Tibial artery (tissue), 4 donors: ENCODE measurements at regions not wholly inside any gene's neighbourhood (a gene's known extent, or its start where the extent isn't known, plus 50 kb on each side); places are given as distances from the start of the nearest gene placed in this dataset.

ENCODE experiments used
- DNase-seq, 2 donors: peaks; one replicate each; pipeline ENCODE4 v3.0.0-alpha.2; 2019
- H3K27ac ChIP-seq, 2 donors: fragments of 200-600 bp; sonication (generic) in 1 of 2; 1 replicate in 1 of 2; 2 replicates in 1 of 2; pipeline ENCODE4 v1.5.1; 2018 to 2019; ENCODE audit warnings: mild to moderate bottlenecking in 1 of 2
- H3K27me3 ChIP-seq, 2 donors: fragments of 200-600 bp; sonication (generic) in 1 of 2; one replicate each; pipeline versions ENCODE4 v1.5.1 to v1.6.0; 2016 to 2019
- H3K36me3 ChIP-seq, 3 donors: fragments of 200-600 bp; sonication (generic) in 2 of 3; one replicate each; pipeline ENCODE4 v1.5.1; 2016 to 2019; ENCODE audit warnings: mild to moderate bottlenecking in 2 of 3
- H3K4me1 ChIP-seq, 4 donors: fragments of 200-600 bp; sonication (generic) in 2 of 4; 1 replicate in 3 of 4; 2 replicates in 1 of 4; pipeline ENCODE4 v1.5.1; 2016 to 2019
- H3K4me3 ChIP-seq, 2 donors: fragments of 200-600 bp; sonication (generic) in 1 of 2; 1 replicate in 1 of 2; 2 replicates in 1 of 2; pipeline ENCODE4 v1.5.1; 2018 to 2019; ENCODE audit warnings: mild to moderate bottlenecking in 2 of 2
- H3K9me3 ChIP-seq, 3 donors: fragments of 200-600 bp; sonication (generic) in 1 of 3; one replicate each; pipeline ENCODE4 v1.5.1; 2016 to 2019
- intact Hi-C: fragments of 100-400 bp; cut with DNase I; formaldehyde crosslinking; loops from one replicate; pipeline ENCODE4 v1.15.0; 2023; ENCODE audit warnings: low total_unique reads
- TF ChIP-seq, protein P1 (sequence below), 2 experiments: fragments of 200-600 bp in 1 of 2; fragments of 450-650 bp in 1 of 2; IDR thresholded peaks; one replicate each; pipeline ENCODE4 v1.5.1; 2017 to 2019; ENCODE audit warnings: antibody characterized with exemption in 2 of 2, mild to moderate bottlenecking in 1 of 2, moderate library complexity in 1 of 2

DNA sequence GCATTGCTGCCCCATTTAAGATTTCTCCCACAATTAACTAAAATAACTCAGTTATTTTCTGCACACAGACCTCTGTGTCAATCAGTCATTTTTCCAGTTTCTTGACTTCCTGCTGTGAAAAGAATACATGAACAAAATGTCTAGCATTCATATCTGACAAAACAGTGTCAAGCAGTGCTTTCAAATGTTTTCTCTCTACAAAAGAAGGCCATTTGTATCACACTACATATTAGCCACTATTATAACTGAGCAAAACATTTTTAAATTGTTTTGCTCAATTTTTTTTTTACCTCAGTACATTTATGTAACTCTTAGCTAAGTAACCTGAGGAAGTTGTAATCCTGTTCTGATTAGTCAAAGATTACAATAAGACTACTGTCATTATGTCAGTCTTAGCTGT, 1498.5 kb upstream of the PRMT6 start:
- DNase-seq, result no peak
- Histone ChIP-seq H3K27me3 (no peaks in the 10 kb centered on the region), H3K4me1 (no peaks in the 10 kb centered on the region), H3K36me3 (no peaks in the 10 kb centered on the region), H3K9me3 (no peaks in the 10 kb centered on the region), H3K4me3 (no peak overlapping the region), H3K27ac (no peak overlapping the region)
- intact Hi-C loops, result no loop called here
- TF ChIP-seq, protein P1, sequence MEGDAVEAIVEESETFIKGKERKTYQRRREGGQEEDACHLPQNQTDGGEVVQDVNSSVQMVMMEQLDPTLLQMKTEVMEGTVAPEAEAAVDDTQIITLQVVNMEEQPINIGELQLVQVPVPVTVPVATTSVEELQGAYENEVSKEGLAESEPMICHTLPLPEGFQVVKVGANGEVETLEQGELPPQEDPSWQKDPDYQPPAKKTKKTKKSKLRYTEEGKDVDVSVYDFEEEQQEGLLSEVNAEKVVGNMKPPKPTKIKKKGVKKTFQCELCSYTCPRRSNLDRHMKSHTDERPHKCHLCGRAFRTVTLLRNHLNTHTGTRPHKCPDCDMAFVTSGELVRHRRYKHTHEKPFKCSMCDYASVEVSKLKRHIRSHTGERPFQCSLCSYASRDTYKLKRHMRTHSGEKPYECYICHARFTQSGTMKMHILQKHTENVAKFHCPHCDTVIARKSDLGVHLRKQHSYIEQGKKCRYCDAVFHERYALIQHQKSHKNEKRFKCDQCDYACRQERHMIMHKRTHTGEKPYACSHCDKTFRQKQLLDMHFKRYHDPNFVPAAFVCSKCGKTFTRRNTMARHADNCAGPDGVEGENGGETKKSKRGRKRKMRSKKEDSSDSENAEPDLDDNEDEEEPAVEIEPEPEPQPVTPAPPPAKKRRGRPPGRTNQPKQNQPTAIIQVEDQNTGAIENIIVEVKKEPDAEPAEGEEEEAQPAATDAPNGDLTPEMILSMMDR (IDR thresholded peaks at IDR 0.05), result no peak

GRCh38 chr1:105565006-105565405, 1491.5 kb upstream of the PRMT6 start:
- Histone ChIP-seq H3K9me3 (no peaks in the 10 kb centered on the region), H3K36me3 (no peaks in the 10 kb centered on the region), H3K27ac (no peak overlapping the region), H3K4me1 (no peaks in the 10 kb centered on the region), H3K4me3 (no peak overlapping the region), H3K27me3 (no peaks in the 10 kb centered on the region)
- intact Hi-C loops, result no loop called here
- no peak for DNase-seq
- TF ChIP-seq, protein P1 (IDR thresholded peaks at IDR 0.05), result no peak

GRCh38 chr1:105585791-105586190, 1470.7 kb upstream of the PRMT6 start:
- H3K4me1 ChIP-seq, result no peaks in the 10 kb centered on the region
- TF ChIP-seq, protein P1 (IDR thresholded peaks at IDR 0.05), result no peak
- intact Hi-C loops, result no loop called here

DNA sequence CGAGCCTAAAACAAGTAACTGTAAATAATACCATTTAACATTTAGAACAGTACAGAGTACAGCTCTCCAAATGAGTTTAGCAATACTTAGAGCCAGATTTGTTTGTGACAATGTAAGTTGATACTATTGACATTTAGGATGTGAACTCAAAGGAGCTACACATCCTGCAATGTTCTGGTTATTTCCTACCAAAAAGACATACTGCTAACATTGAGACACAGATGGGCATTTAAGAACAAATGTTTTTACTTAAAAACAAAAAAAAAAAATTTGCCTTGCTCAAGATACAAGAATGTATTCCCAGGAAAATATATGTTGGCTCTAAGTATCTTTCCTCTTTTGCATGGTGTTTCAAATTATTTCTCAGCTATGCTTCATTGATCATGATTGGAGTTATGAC, 1464.8 kb upstream of the PRMT6 start:
- intact Hi-C loops, result no loop called here
- H3K27ac ChIP-seq, result no peak overlapping the region
- H3K9me3 ChIP-seq, result no peaks in the 10 kb centered on the region
- TF ChIP-seq, protein P1 (IDR thresholded peaks at IDR 0.05), result no peak
- H3K4me3 ChIP-seq, result no peak overlapping the region
- no peaks in the 10 kb centered on the region for H3K36me3 ChIP-seq
- no peaks in the 10 kb centered on the region for H3K4me1 ChIP-seq
- no peaks in the 10 kb centered on the region for H3K27me3 ChIP-seq
- no peak for DNase-seq

More at GRCh38 chr1:105585791-105586190, 1470.7 kb upstream of the PRMT6 start:
- Histone ChIP-seq H3K27me3 (no peaks in the 10 kb centered on the region), H3K36me3 (no peaks in the 10 kb centered on the region), H3K4me3 (no peak overlapping the region), H3K9me3 (no peaks in the 10 kb centered on the region), H3K27ac (no peak overlapping the region)
- DNase-seq, result no peak

- TF ChIP-seq, protein P1 (IDR thresholded peaks at IDR 0.05), result no peak
- Histone ChIP-seq H3K9me3 (no peaks in the 10 kb centered on the region), H3K4me3 (no peak overlapping the region), H3K27ac (no peak overlapping the region), H3K27me3 (no peaks in the 10 kb centered on the region), H3K36me3 (no peaks in the 10 kb centered on the region), H3K4me1 (no peaks in the 10 kb centered on the region)
- no peak for DNase-seq
- intact Hi-C loops, result no loop called here
Observed at GRCh38 chr1:105608713-105609112, 1447.8 kb upstream of the PRMT6 start.
